ENCODE measurements at regions not wholly inside any gene's neighbourhood (a gene's known extent, or its start where the extent isn't known, plus 50 kb on each side); places are given as distances from the start of the nearest gene placed in this dataset.

GRCh38 chr7:50145801-50146338 lies 52.8 kb upstream of the ZPBP start (continued):
- TF ChIP-seq SIX5 (IDR thresholded peaks at IDR 0.05; ENCODE audit: low read depth, low read length, severe bottlenecking) (no peak), IRF5 (IDR thresholded peaks at IDR 0.05; ENCODE audit: borderline replicate concordance) (no peak), HCFC1 (IDR thresholded peaks at IDR 0.05; ENCODE audit: low read length) (no peak), CTCF (IDR thresholded peaks at IDR 0.05 in 2 of 3, conservative IDR thresholded peaks at IDR 0.05 in 1 of 3; ENCODE audit: control insufficient read depth in 2 of 3, extremely low read depth in 1 of 3, insufficient read depth in 1 of 3, low read depth in 3 of 3, low read length in 3 of 3) (no peak), STAT1 (conservative IDR thresholded peaks at IDR 0.05) (no peak), SMAD1 (IDR thresholded peaks at IDR 0.05; ENCODE audit: low read depth, partially characterized antibody) (no peak), TAF1 (IDR thresholded peaks at IDR 0.05; ENCODE audit: borderline replicate concordance, low read depth, low read length) (no peak), TCF3 (IDR thresholded peaks at IDR 0.05; ENCODE audit: borderline replicate concordance, insufficient read depth, low read depth, low read length) (no peak), CUX1 (IDR thresholded peaks at IDR 0.05; ENCODE audit: insufficient replicate concordance, low read depth, low read length) (no peak)

Data from GM12878 (cell line).